ENCODE measurements at regions not wholly inside any gene's neighbourhood (a gene's known extent, or its start where the extent isn't known, plus 50 kb on each side); places are given as distances from the start of the nearest gene placed in this dataset.

- H3K4me2 ChIP-seq (ENCODE audit: low read depth, low read length) = no peak overlapping the region
- no peak overlapping the region for H2AK9ac ChIP-seq (replicated peaks; ENCODE audit: low read depth, low read length, poor library complexity)
- no peaks in the 10 kb centered on the region for H3K79me1 ChIP-seq (ENCODE audit: low read depth in 1 of 2, low read length in 2 of 2)
- H3K4me3 ChIP-seq (ENCODE audit: insufficient read depth, low read depth, low read length) = no peak overlapping the region
- BruUV-seq (replicated peaks) = no TSS peak
- H2BK5ac ChIP-seq (ENCODE audit: low read depth, low read length, poor library complexity, severe bottlenecking) = no peak overlapping the region
- peaks cover 9% of the 10 kb centered on the region; the same call in 1 of the 2 replicates for H3K9me3 ChIP-seq (ENCODE audit: control insufficient read depth, insufficient read depth, low read length)
- H3K36me3 ChIP-seq (ENCODE audit: control insufficient read depth, insufficient read depth, low read length) = no peaks in the 10 kb centered on the region
- POLR2A ChIA-PET (ENCODE audit: unreplicated experiment) = no interaction called here
- H2BK15ac ChIP-seq (ENCODE audit: low read depth, low read length) = no peak overlapping the region
- H3K4me1 ChIP-seq (ENCODE audit: control insufficient read depth, insufficient read depth, low read length) = no peaks in the 10 kb centered on the region
- no peak overlapping the region for H4K5ac ChIP-seq (ENCODE audit: low read depth, low read length)
- ATAC-seq (ENCODE audit: low read depth) (no peak), DNase-seq (no peak)
- intact Hi-C loops (cut with micrococcal nuclease) = no loop called here
- dilution Hi-C loops (cut with HindIII; ENCODE audit: low sequenced_read_pairs, unreplicated experiment) = no loop called here
- no peak overlapping the region for H3K23ac ChIP-seq (ENCODE audit: low read depth, low read length)
- H3K27ac ChIP-seq (ENCODE audit: insufficient read depth, low read length) = no peak overlapping the region
- in situ Hi-C loops (cut with MboI; ENCODE audit: low sequenced_read_pairs) = no loop called here
- no peak overlapping the region for H2BK20ac ChIP-seq (ENCODE audit: low read depth, low read length)
- H3K4ac ChIP-seq (ENCODE audit: low read depth, low read length) = no peak overlapping the region
- H4K20me1 ChIP-seq (ENCODE audit: insufficient read depth, low read length) = no peaks in the 10 kb centered on the region
- no peak overlapping the region for H2BK120ac ChIP-seq (ENCODE audit: low read depth, low read length)
- H3K56ac ChIP-seq (ENCODE audit: extremely low read depth, insufficient read depth, low read length) = no peak overlapping the region
- H3K18ac ChIP-seq (ENCODE audit: low read depth, low read length) = no peak overlapping the region
- 50% methylated on average over 1 of the region's 2 CpGs; no CpG with 5 or more reads in 1 of the 2 experiments for WGBS, 2 experiments (ENCODE audit: extremely low coverage in 2 of 2, insufficient read length in 1 of 2)
- H2AK5ac ChIP-seq (ENCODE audit: low read depth, low read length) = no peak overlapping the region
- H4K91ac ChIP-seq (ENCODE audit: insufficient read depth, low read depth, low read length) = no peak overlapping the region
- H4K8ac ChIP-seq (ENCODE audit: low read depth in 2 of 2, low read length in 2 of 2) = no peak overlapping the region
- no peaks in the 10 kb centered on the region for H3K27me3 ChIP-seq (ENCODE audit: control insufficient read depth, insufficient read depth, low read length)
- H3K9ac ChIP-seq (ENCODE audit: low read depth, low read length) = no peak overlapping the region
- TF ChIP-seq CHD1 (IDR thresholded peaks at IDR 0.05; ENCODE audit: low read depth, low read length) = no peak
- TF ChIP-seq, protein P1, sequence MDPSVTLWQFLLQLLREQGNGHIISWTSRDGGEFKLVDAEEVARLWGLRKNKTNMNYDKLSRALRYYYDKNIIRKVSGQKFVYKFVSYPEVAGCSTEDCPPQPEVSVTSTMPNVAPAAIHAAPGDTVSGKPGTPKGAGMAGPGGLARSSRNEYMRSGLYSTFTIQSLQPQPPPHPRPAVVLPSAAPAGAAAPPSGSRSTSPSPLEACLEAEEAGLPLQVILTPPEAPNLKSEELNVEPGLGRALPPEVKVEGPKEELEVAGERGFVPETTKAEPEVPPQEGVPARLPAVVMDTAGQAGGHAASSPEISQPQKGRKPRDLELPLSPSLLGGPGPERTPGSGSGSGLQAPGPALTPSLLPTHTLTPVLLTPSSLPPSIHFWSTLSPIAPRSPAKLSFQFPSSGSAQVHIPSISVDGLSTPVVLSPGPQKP (IDR thresholded peaks at IDR 0.05; ENCODE audit: borderline replicate concordance, low read depth, low read length) = no peak
- no peaks in the 10 kb centered on the region for H3K9me1 ChIP-seq (ENCODE audit: insufficient read depth, low read length)
- H2AFZ ChIP-seq (replicated peaks; ENCODE audit: low read length, poor library complexity) = no peak overlapping the region
- CTCF ChIA-PET = no interaction called here
- H3K14ac ChIP-seq (replicated peaks; ENCODE audit: low read depth, low read length) = no peak overlapping the region
Measured at GRCh38 chr7:49080896-49081475, 156.6 kb downstream of the CDC14C start.

All from IMR-90 (cell line).